Activated T-cell treated with anti-CD3 and anti-CD28 coated beads, Interleukin-2, amount 50 U/mL, for 1 hour (primary cell): ENCODE measurements at regions not wholly inside any gene's neighbourhood (a gene's known extent, or its start where the extent isn't known, plus 50 kb on each side); places are given as distances from the start of the nearest gene placed in this dataset.
A peak's percentile ranks its signal among the peaks of the same experiment; 100 is the strongest.
"Not testable (repeated sequence)": the region's sequence is repeated elsewhere in the genome, so short reads cannot be mapped to it uniquely, and the experiment has no call there.

Experiments
- DNase-seq: peaks from one replicate; pipeline ENCODE4 v3.0.0-alpha.2; 2020

GRCh38 chr10:94232711-94233383, 129.9 kb downstream of the NOC3L start:
- DNase-seq: no peak

GRCh38 chr10:94235461-94235860, 127.3 kb downstream of the NOC3L start:
- no peak for DNase-seq

GRCh38 chr10:94238006-94238617, 124.6 kb downstream of the NOC3L start:
- no peak for DNase-seq

GRCh38 chr10:94239696-94240095, 123.0 kb downstream of the NOC3L start:
- DNase-seq: no peak

- no peak for DNase-seq
Observed at GRCh38 chr10:94240491-94240890, 122.2 kb downstream of the NOC3L start.

- no peak for DNase-seq
Observed at GRCh38 chr10:94240901-94241300, 121.8 kb downstream of the NOC3L start.

GRCh38 chr10:94251098-94251497, 111.6 kb downstream of the NOC3L start:
- DNase-seq: no peak

GRCh38 chr10:94251568-94251967, 111.2 kb downstream of the NOC3L start:
- DNase-seq: no peak

GRCh38 chr10:94257407-94257806, 105.3 kb downstream of the NOC3L start:
- DNase-seq: not testable (repeated sequence)

GRCh38 chr10:94260455-94260854, 102.3 kb downstream of the NOC3L start:
- DNase-seq: no peak

- DNase-seq: no peak
Observed at GRCh38 chr10:94264085-94264484, 98.7 kb downstream of the NOC3L start.

GRCh38 chr10:94266091-94266490, 96.6 kb downstream of the NOC3L start:
- DNase-seq: no peak

GRCh38 chr10:94268652-94269051, 94.1 kb downstream of the NOC3L start:
- no peak for DNase-seq

GRCh38 chr10:94274142-94274787, 88.5 kb downstream of the NOC3L start:
- no peak for DNase-seq

GRCh38 chr10:94276140-94276539, 86.6 kb downstream of the NOC3L start:
- DNase-seq: no peak

GRCh38 chr10:94277450-94277849, 85.3 kb downstream of the NOC3L start:
- DNase-seq: no peak

- peak; percentile 47 for DNase-seq
Observed at GRCh38 chr10:94279835-94280709, 82.7 kb downstream of the NOC3L start.

GRCh38 chr10:94281654-94282053, 81.1 kb downstream of the NOC3L start:
- DNase-seq: no peak

GRCh38 chr10:94282369-94282768, 80.4 kb downstream of the NOC3L start:
- DNase-seq: no peak
